ENCODE measurements at regions not wholly inside any gene's neighbourhood (a gene's known extent, or its start where the extent isn't known, plus 50 kb on each side); places are given as distances from the start of the nearest gene placed in this dataset.

- no peak overlapping the region for H3K4me3 ChIP-seq (ENCODE audit: low read length)
- BruUV-seq (replicated peaks): no TSS peak
- no peak overlapping the region for H3K27ac ChIP-seq (ENCODE audit: low read length)
- H3K4me1 ChIP-seq (ENCODE audit: insufficient read depth, low read length): no peaks in the 10 kb centered on the region
- no peaks in the 10 kb centered on the region for H3K79me2 ChIP-seq (ENCODE audit: low read length)
- ATAC-seq (no peak), DNase-seq (no peak)
- no peaks in the 10 kb centered on the region for H4K20me1 ChIP-seq (ENCODE audit: low read length)
- H2AFZ ChIP-seq (ENCODE audit: low read length): no peak overlapping the region
- ChIA-PET CTCF (no interaction called here), POLR2A (ENCODE audit: unreplicated experiment) (no interaction called here)
- no peaks in the 10 kb centered on the region for H3K9me2 ChIP-seq (replicated peaks; ENCODE audit: low read length)
- H3K36me3 ChIP-seq (ENCODE audit: low read depth, low read length): no peaks in the 10 kb centered on the region
- no peak overlapping the region for H3K4me2 ChIP-seq (ENCODE audit: low read length)
- no peaks in the 10 kb centered on the region for H3F3A ChIP-seq (ENCODE audit: low read length, unreplicated experiment)
- TF ChIP-seq EZH2 (IDR thresholded peaks at IDR 0.05; ENCODE audit: low read length, unreplicated experiment): no peak
- no peak for TF ChIP-seq EZH2phosphoT487 (IDR thresholded peaks at IDR 0.05; ENCODE audit: borderline replicate concordance, low read length)
- no peak for TF ChIP-seq CTCF (conservative IDR thresholded peaks at IDR 0.05; ENCODE audit: low read depth, low read length)
- H3K9me3 ChIP-seq (ENCODE audit: low read length): no peaks in the 10 kb centered on the region
- intact Hi-C loops (cut with micrococcal nuclease): no loop called here
- no peak overlapping the region for H3K9ac ChIP-seq (ENCODE audit: low read length)
- H3K27me3 ChIP-seq (ENCODE audit: low read length): no peaks in the 10 kb centered on the region
Observed at GRCh38 chr12:58104351-58104755, 163.0 kb downstream of the ATP23 start.

- Histone ChIP-seq H3K27ac (ENCODE audit: low read length) (no peak overlapping the region), H3K36me3 (ENCODE audit: low read depth, low read length) (no peaks in the 10 kb centered on the region), H2AFZ (ENCODE audit: low read length) (no peak overlapping the region), H3K9me3 (ENCODE audit: low read length) (no peaks in the 10 kb centered on the region), H4K20me1 (ENCODE audit: low read length) (no peaks in the 10 kb centered on the region), H3K9me2 (replicated peaks; ENCODE audit: low read length) (no peaks in the 10 kb centered on the region), H3K4me3 (ENCODE audit: low read length) (no peak overlapping the region), H3K27me3 (ENCODE audit: low read length) (no peaks in the 10 kb centered on the region), H3K4me2 (ENCODE audit: low read length) (no peak overlapping the region), H3F3A (ENCODE audit: low read length, unreplicated experiment) (no peaks in the 10 kb centered on the region), H3K9ac (ENCODE audit: low read length) (no peak overlapping the region), H3K79me2 (ENCODE audit: low read length) (no peaks in the 10 kb centered on the region), H3K4me1 (ENCODE audit: insufficient read depth, low read length) (no peaks in the 10 kb centered on the region)
- ChIA-PET CTCF (no interaction called here), POLR2A (ENCODE audit: unreplicated experiment) (interaction anchor here (0.6 kb wide), 1 partner anchor 979 kb away, joined by 20 read pairs; no protein-coding TSS in a partner anchor)
- ATAC-seq (no peak), DNase-seq (peak; percentile 9)
- no TSS peak for BruUV-seq (replicated peaks)
- intact Hi-C loops (cut with micrococcal nuclease): no loop called here
- peak; percentile 58 for TF ChIP-seq CTCF (conservative IDR thresholded peaks at IDR 0.05; ENCODE audit: low read depth, low read length)
- no peak for TF ChIP-seq EZH2 (IDR thresholded peaks at IDR 0.05; ENCODE audit: low read length, unreplicated experiment)
Observed at GRCh38 chr12:58105225-58106119, 164.1 kb downstream of the ATP23 start.

GRCh38 chr12:58106195-58106594 is 164.8 kb downstream of the ATP23 start:
- CTCF ChIA-PET: no interaction called here
- intact Hi-C loops (cut with micrococcal nuclease): no loop called here

More at GRCh38 chr12:58106195-58106594, 164.8 kb downstream of the ATP23 start:
- Histone ChIP-seq H3K27me3 (ENCODE audit: low read length) (no peaks in the 10 kb centered on the region), H4K20me1 (ENCODE audit: low read length) (no peaks in the 10 kb centered on the region), H3K9me2 (replicated peaks; ENCODE audit: low read length) (no peaks in the 10 kb centered on the region), H3K4me1 (ENCODE audit: insufficient read depth, low read length) (no peaks in the 10 kb centered on the region), H3K27ac (ENCODE audit: low read length) (no peak overlapping the region), H3K79me2 (ENCODE audit: low read length) (no peaks in the 10 kb centered on the region), H3K4me2 (ENCODE audit: low read length) (no peak overlapping the region), H3K9ac (ENCODE audit: low read length) (no peak overlapping the region), H3F3A (ENCODE audit: low read length, unreplicated experiment) (no peaks in the 10 kb centered on the region), H3K4me3 (ENCODE audit: low read length) (no peak overlapping the region), H2AFZ (ENCODE audit: low read length) (no peak overlapping the region), H3K36me3 (ENCODE audit: low read depth, low read length) (no peaks in the 10 kb centered on the region), H3K9me3 (ENCODE audit: low read length) (no peaks in the 10 kb centered on the region)
- no TSS peak for BruUV-seq (replicated peaks)
- no peak for ATAC-seq
- no peak for DNase-seq
- TF ChIP-seq CTCF (conservative IDR thresholded peaks at IDR 0.05; ENCODE audit: low read depth, low read length): no peak
- TF ChIP-seq EZH2 (IDR thresholded peaks at IDR 0.05; ENCODE audit: low read length, unreplicated experiment): no peak
- no peak for TF ChIP-seq EZH2phosphoT487 (IDR thresholded peaks at IDR 0.05; ENCODE audit: borderline replicate concordance, low read length)
- POLR2A ChIA-PET (ENCODE audit: unreplicated experiment): interaction anchor here (0.6 kb wide), 1 partner anchor 979 kb away, joined by 20 read pairs; no protein-coding TSS in a partner anchor
